CD4-positive, CD25-positive, alpha-beta regulatory T cell (primary cell): ENCODE measurements at regions not wholly inside any gene's neighbourhood (a gene's known extent, or its start where the extent isn't known, plus 50 kb on each side); places are given as distances from the start of the nearest gene placed in this dataset.

Experiments used
- ATAC-seq, 2 donors: fragments of 150-1000 bp; cut with Tn5 transposase; one replicate each; pipeline ENCODE4 v1.10.0; 2021; ENCODE audit warnings: low read depth in 2 of 2, moderate number of reproducible peaks in 2 of 2, moderate library complexity in 1 of 2
- DNase-seq, 3 donors: peaks; one replicate each; pipeline versions ENCODE4 v3.0.0 to v3.0.0-alpha.2; 2012 to 2022; ENCODE audit warnings: mixed read lengths in 1 of 3
- H3K27ac ChIP-seq: one replicate; pipeline ENCODE4 v1.7.0; 2013; ENCODE audit warnings: mild to moderate bottlenecking, low read length; ENCODE audit not compliant: insufficient read depth, poor library complexity, severe bottlenecking
- H3K27me3 ChIP-seq: one replicate; pipeline ENCODE4 v1.7.0; 2013; ENCODE audit warnings: low read length; ENCODE audit not compliant: control insufficient read depth, insufficient read depth
- H3K36me3 ChIP-seq: one replicate; pipeline ENCODE4 v1.7.0; 2013; ENCODE audit warnings: mild to moderate bottlenecking, low read length, moderate library complexity; ENCODE audit not compliant: control insufficient read depth, insufficient read depth
- H3K4me1 ChIP-seq: 2 replicates; pipeline ENCODE4 v1.7.0; 2013; ENCODE audit warnings: mild to moderate bottlenecking, low read length; ENCODE audit not compliant: insufficient read depth, control insufficient read depth, poor library complexity, severe bottlenecking
- H3K4me3 ChIP-seq: one replicate; pipeline ENCODE4 v1.7.0; 2013; ENCODE audit warnings: low read depth, mild to moderate bottlenecking, low read length, moderate library complexity
- H3K9me3 ChIP-seq, 2 experiments: 1 replicate in 1 of 2; 2 replicates in 1 of 2; pipeline ENCODE4 v1.7.0; 2013; ENCODE audit warnings: low read length in 2 of 2, mild to moderate bottlenecking in 1 of 2, moderate library complexity in 1 of 2; ENCODE audit not compliant: control insufficient read depth in 2 of 2
- H3K27ac Mint-ChIP-seq, 3 donors: one replicate each; pipeline ENCODE4 v1.8.0; 2020 to 2022; ENCODE audit warnings: mild to moderate bottlenecking in 3 of 3, mixed read lengths in 3 of 3, moderate library complexity in 2 of 3
- H3K27me3 Mint-ChIP-seq: one replicate; pipeline ENCODE4 v1.8.0; 2022; ENCODE audit warnings: mild to moderate bottlenecking, mixed read lengths
- H3K36me3 Mint-ChIP-seq: one replicate; pipeline ENCODE4 v1.8.0; 2020; ENCODE audit warnings: mixed read lengths
- H3K4me1 Mint-ChIP-seq, 4 donors: one replicate each; pipeline ENCODE4 v1.8.0; 2020 to 2022; ENCODE audit warnings: mixed read lengths in 4 of 4, mild to moderate bottlenecking in 1 of 4
- H3K4me3 Mint-ChIP-seq, 4 donors: one replicate each; pipeline ENCODE4 v1.8.0; 2020 to 2022; ENCODE audit warnings: mild to moderate bottlenecking in 4 of 4, mixed read lengths in 4 of 4, moderate library complexity in 3 of 4
- H3K9me3 Mint-ChIP-seq, 7 donors: one replicate each; pipeline ENCODE4 v1.8.0; 2020 to 2022; ENCODE audit warnings: mixed read lengths in 7 of 7, mild to moderate bottlenecking in 3 of 7, moderate library complexity in 2 of 7

GRCh38 chr1:166507347-166507746 is 331.9 kb upstream of the POGK start:
- peaks cover 0 to 3% (median 0%) of the 10 kb centered on the region in 7 donors for H3K9me3 Mint-ChIP-seq
- no peak overlapping the region for H3K4me3 ChIP-seq
- no peaks in the 10 kb centered on the region for H3K36me3 ChIP-seq
- H3K4me3 Mint-ChIP-seq, result no peak overlapping the region
- peaks cover 5% of the 10 kb centered on the region for H3K27me3 Mint-ChIP-seq
- ATAC-seq (no peak), DNase-seq (no peak)
- H3K27ac ChIP-seq, result no peak overlapping the region
- no peaks in the 10 kb centered on the region for H3K4me1 ChIP-seq
- peaks cover 0 to 3% (median 0%) of the 10 kb centered on the region in 4 donors for H3K4me1 Mint-ChIP-seq
- H3K36me3 Mint-ChIP-seq, result no peaks in the 10 kb centered on the region
- no peaks in the 10 kb centered on the region for H3K9me3 ChIP-seq
- peaks cover 2% of the 10 kb centered on the region for H3K27me3 ChIP-seq
- H3K27ac Mint-ChIP-seq, result no peak overlapping the region

GRCh38 chr1:166511761-166512160 is 327.5 kb upstream of the POGK start:
- H3K27me3 ChIP-seq, result peaks cover 10% of the 10 kb centered on the region
- DNase-seq (no peak), ATAC-seq (no peak)
- Mint-ChIP-seq H3K4me1 (peaks cover 0 to 3% (median 0%) of the 10 kb centered on the region in 4 donors), H3K4me3 (no peak overlapping the region), H3K27me3 (peaks cover 12% of the 10 kb centered on the region), H3K27ac (no peak overlapping the region), H3K9me3 (peaks cover 0 to 6% (median 2%) of the 10 kb centered on the region in 7 donors), H3K36me3 (no peaks in the 10 kb centered on the region)
- no peaks in the 10 kb centered on the region for H3K4me1 ChIP-seq
- H3K27ac ChIP-seq, result no peak overlapping the region
- peaks cover 0 to 4% of the 10 kb centered on the region in 2 experiments for H3K9me3 ChIP-seq
- no peaks in the 10 kb centered on the region for H3K36me3 ChIP-seq
- H3K4me3 ChIP-seq, result no peak overlapping the region

GRCh38 chr1:166514067-166514466 is 325.2 kb upstream of the POGK start:
- Histone ChIP-seq H3K36me3 (no peaks in the 10 kb centered on the region), H3K4me1 (no peaks in the 10 kb centered on the region), H3K27me3 (peaks cover 12% of the 10 kb centered on the region), H3K4me3 (no peak overlapping the region), H3K9me3 (peaks cover 0 to 4% of the 10 kb centered on the region in 2 experiments), H3K27ac (no peak overlapping the region)
- no peak overlapping the region for H3K4me3 Mint-ChIP-seq
- peaks cover 19% of the 10 kb centered on the region for H3K27me3 Mint-ChIP-seq
- H3K27ac Mint-ChIP-seq, result no peak overlapping the region
- H3K4me1 Mint-ChIP-seq, result peaks cover 0 to 3% (median 0%) of the 10 kb centered on the region in 4 donors
- ATAC-seq, result no peak
- no peaks in the 10 kb centered on the region for H3K36me3 Mint-ChIP-seq
- peaks cover 0 to 6% (median 2%) of the 10 kb centered on the region in 7 donors for H3K9me3 Mint-ChIP-seq
- DNase-seq, result no peak

- Histone ChIP-seq H3K9me3 (peaks cover 0 to 2% of the 10 kb centered on the region in 2 experiments), H3K4me1 (no peaks in the 10 kb centered on the region), H3K4me3 (no peak overlapping the region), H3K27me3 (no peaks in the 10 kb centered on the region), H3K27ac (no peak overlapping the region), H3K36me3 (no peaks in the 10 kb centered on the region)
- no peak overlapping the region for H3K4me3 Mint-ChIP-seq
- DNase-seq (no peak), ATAC-seq (no peak)
- H3K27ac Mint-ChIP-seq, result no peak overlapping the region
- no peaks in the 10 kb centered on the region for H3K36me3 Mint-ChIP-seq
- peaks cover 0 to 6% (median 2%) of the 10 kb centered on the region in 7 donors for H3K9me3 Mint-ChIP-seq
- peaks cover 16% of the 10 kb centered on the region for H3K27me3 Mint-ChIP-seq
- no peaks in the 10 kb centered on the region for H3K4me1 Mint-ChIP-seq
Measured at GRCh38 chr1:166527752-166528151, 311.5 kb upstream of the POGK start.

- no peaks in the 10 kb centered on the region for H3K36me3 Mint-ChIP-seq
- ATAC-seq (no peak), DNase-seq (no peak)
- H3K4me1 Mint-ChIP-seq, result no peaks in the 10 kb centered on the region
- H3K27me3 Mint-ChIP-seq, result peaks cover 5% of the 10 kb centered on the region
- H3K9me3 Mint-ChIP-seq, result peaks cover 0 to 13% (median 1%) of the 10 kb centered on the region in 7 donors
- no peak overlapping the region for H3K27ac Mint-ChIP-seq
- H3K4me3 ChIP-seq, result no peak overlapping the region
- H3K4me1 ChIP-seq, result no peaks in the 10 kb centered on the region
- no peak overlapping the region for H3K4me3 Mint-ChIP-seq
- no peaks in the 10 kb centered on the region for H3K27me3 ChIP-seq
- peaks cover 0 to 4% of the 10 kb centered on the region in 2 experiments for H3K9me3 ChIP-seq
- H3K36me3 ChIP-seq, result no peaks in the 10 kb centered on the region
- H3K27ac ChIP-seq, result no peak overlapping the region
Measured at GRCh38 chr1:166538646-166539045, 300.6 kb upstream of the POGK start.

- Histone ChIP-seq H3K4me3 (no peak overlapping the region), H3K27ac (no peak overlapping the region), H3K4me1 (no peaks in the 10 kb centered on the region), H3K36me3 (no peaks in the 10 kb centered on the region), H3K27me3 (no peaks in the 10 kb centered on the region), H3K9me3 (no peaks in the 10 kb centered on the region)
- H3K36me3 Mint-ChIP-seq, result no peaks in the 10 kb centered on the region
- H3K9me3 Mint-ChIP-seq, result peaks cover 0 to 14% (median 8%) of the 10 kb centered on the region in 7 donors
- H3K27ac Mint-ChIP-seq, result no peak overlapping the region
- H3K27me3 Mint-ChIP-seq, result peaks cover 12% of the 10 kb centered on the region
- H3K4me3 Mint-ChIP-seq, result no peak overlapping the region
- ATAC-seq, result no peak
- DNase-seq, result no peak
- no peaks in the 10 kb centered on the region for H3K4me1 Mint-ChIP-seq
Measured at GRCh38 chr1:166544036-166544435, 295.2 kb upstream of the POGK start.

- Mint-ChIP-seq H3K4me3 (no peak overlapping the region), H3K9me3 (peaks cover 0 to 18% (median 10%) of the 10 kb centered on the region in 7 donors), H3K36me3 (no peaks in the 10 kb centered on the region), H3K4me1 (no peaks in the 10 kb centered on the region), H3K27ac (no peak overlapping the region), H3K27me3 (peaks cover 12% of the 10 kb centered on the region)
- Histone ChIP-seq H3K9me3 (peaks cover 0 to under 1% of the 10 kb centered on the region in 2 experiments), H3K27ac (no peak overlapping the region), H3K4me3 (no peak overlapping the region), H3K4me1 (no peaks in the 10 kb centered on the region), H3K27me3 (no peaks in the 10 kb centered on the region), H3K36me3 (no peaks in the 10 kb centered on the region)
- ATAC-seq (no peak), DNase-seq (no peak)
Measured at GRCh38 chr1:166544561-166544960, 294.7 kb upstream of the POGK start.

GRCh38 chr1:166552706-166553105 is 286.6 kb upstream of the POGK start:
- H3K4me3 ChIP-seq, result no peak overlapping the region
- no peak overlapping the region for H3K4me3 Mint-ChIP-seq
- H3K36me3 ChIP-seq, result no peaks in the 10 kb centered on the region
- no peaks in the 10 kb centered on the region for H3K36me3 Mint-ChIP-seq
- no peak overlapping the region for H3K27ac ChIP-seq
- H3K9me3 ChIP-seq, result peaks cover 0 to 3% of the 10 kb centered on the region in 2 experiments
- no peaks in the 10 kb centered on the region for H3K27me3 Mint-ChIP-seq
- no peaks in the 10 kb centered on the region for H3K27me3 ChIP-seq
- no peaks in the 10 kb centered on the region for H3K4me1 ChIP-seq
- H3K9me3 Mint-ChIP-seq, result peaks cover 0 to 28% (median 12%) of the 10 kb centered on the region in 7 donors
- H3K27ac Mint-ChIP-seq, result no peak overlapping the region
- DNase-seq, result no peak
- no peaks in the 10 kb centered on the region for H3K4me1 Mint-ChIP-seq
- no peak for ATAC-seq
